ENCODE measurements at regions not wholly inside any gene's neighbourhood (a gene's known extent, or its start where the extent isn't known, plus 50 kb on each side); places are given as distances from the start of the nearest gene placed in this dataset.

DNA sequence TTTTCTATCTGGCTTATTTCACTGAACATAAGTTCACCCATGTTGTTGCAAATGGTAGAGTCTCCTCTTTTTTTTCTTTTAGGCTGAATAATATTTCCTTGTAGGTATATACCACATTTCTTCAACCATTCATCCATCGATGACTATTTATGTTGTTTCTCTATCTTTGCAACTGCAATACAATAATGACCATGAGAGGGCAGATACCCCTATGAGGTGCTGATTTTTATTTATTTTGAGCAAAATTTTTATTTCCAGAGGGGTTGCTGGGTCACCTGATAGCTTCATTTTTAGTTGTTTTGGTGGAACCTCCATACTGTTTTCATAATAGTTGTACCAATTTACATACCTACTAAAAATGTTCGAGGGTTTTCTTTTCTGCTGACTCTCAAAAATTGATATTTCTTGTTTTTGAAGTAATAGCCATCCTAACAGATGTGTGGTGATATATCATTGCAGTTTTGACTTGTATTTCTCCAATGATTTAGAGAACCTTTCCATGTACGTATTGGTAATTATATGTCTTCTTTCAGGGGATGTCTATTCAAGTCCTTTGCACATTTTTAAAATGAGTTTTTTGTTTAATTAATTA is 1697.0 kb downstream of the PCDH7 start:
- TF ChIP-seq, protein P1, sequence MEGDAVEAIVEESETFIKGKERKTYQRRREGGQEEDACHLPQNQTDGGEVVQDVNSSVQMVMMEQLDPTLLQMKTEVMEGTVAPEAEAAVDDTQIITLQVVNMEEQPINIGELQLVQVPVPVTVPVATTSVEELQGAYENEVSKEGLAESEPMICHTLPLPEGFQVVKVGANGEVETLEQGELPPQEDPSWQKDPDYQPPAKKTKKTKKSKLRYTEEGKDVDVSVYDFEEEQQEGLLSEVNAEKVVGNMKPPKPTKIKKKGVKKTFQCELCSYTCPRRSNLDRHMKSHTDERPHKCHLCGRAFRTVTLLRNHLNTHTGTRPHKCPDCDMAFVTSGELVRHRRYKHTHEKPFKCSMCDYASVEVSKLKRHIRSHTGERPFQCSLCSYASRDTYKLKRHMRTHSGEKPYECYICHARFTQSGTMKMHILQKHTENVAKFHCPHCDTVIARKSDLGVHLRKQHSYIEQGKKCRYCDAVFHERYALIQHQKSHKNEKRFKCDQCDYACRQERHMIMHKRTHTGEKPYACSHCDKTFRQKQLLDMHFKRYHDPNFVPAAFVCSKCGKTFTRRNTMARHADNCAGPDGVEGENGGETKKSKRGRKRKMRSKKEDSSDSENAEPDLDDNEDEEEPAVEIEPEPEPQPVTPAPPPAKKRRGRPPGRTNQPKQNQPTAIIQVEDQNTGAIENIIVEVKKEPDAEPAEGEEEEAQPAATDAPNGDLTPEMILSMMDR (IDR thresholded peaks at IDR 0.05; ENCODE audit: control insufficient read depth, extremely low read depth, insufficient read depth): no peak
- no peak for DNase-seq (ENCODE audit: low read depth)
- H3K4me3 ChIP-seq (ENCODE audit: low read depth, low read length): no peak overlapping the region

DNA sequence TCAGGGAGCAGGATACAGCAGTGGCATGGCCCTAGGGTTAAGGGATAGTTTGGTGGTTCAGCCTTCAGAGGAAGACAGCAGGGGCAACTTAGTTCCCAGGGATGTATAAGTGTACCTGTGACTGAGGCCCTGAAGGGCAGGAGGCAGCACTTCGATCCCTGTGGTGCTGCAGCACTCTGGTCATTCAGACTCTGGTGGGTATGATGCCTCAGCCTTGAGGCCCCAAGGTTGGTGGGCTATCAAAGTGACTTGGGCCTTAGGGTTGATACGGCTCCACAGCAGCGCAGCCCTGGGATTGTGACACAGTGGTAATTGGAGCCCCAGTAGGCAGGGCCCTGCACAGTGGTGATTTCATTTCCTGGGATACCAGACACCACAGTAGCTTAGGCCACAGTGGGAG is 1703.1 kb downstream of the PCDH7 start:
- TF ChIP-seq, protein P1 (IDR thresholded peaks at IDR 0.05; ENCODE audit: control insufficient read depth, extremely low read depth, insufficient read depth): no peak
- H3K4me3 ChIP-seq (ENCODE audit: low read depth, low read length): no peak overlapping the region
- no peak for DNase-seq (ENCODE audit: low read depth)

DNA sequence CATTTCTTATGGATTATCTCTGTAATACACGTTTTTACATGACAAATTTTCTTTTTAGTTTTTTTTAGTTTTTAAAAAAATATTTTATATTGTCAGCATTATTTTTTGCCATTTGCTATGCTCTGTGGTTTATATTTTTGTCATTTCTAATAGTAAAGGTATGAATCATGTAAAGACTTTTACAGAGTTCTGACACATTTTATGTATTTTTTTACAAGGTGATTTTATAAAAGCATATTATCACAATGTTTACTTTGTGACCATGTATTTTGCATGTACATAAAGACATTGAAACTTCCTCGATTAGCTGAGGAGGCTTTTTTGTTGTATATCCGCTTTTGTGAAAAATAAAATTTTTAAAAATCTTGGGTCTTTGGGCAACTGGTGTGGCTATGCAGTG is 1705.1 kb downstream of the PCDH7 start:
- TF ChIP-seq, protein P1 (IDR thresholded peaks at IDR 0.05; ENCODE audit: control insufficient read depth, extremely low read depth, insufficient read depth): no peak
- no peak for DNase-seq (ENCODE audit: low read depth)
- no peak overlapping the region for H3K4me3 ChIP-seq (ENCODE audit: low read depth, low read length)

DNA sequence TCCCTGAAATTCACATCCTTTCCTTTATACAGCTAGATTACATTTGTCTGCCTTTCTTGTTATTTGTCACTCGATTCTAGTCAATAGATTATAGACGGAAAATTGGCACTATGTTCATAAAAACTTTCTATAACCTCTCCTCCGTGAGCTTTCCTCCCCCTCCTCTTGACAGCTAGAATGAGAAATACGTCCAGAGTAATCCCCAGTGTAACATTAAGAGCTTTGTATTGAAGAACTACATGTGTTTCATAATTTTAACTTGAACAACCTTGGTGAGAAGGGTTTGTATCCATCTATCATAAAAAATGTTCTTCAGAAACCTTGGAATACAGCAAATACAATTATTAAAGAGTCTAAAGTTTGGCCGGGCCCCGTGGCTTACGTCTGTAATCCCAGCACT is 1707.4 kb downstream of the PCDH7 start:
- H3K4me3 ChIP-seq (ENCODE audit: low read depth, low read length): no peak overlapping the region
- TF ChIP-seq, protein P1 (IDR thresholded peaks at IDR 0.05; ENCODE audit: control insufficient read depth, extremely low read depth, insufficient read depth): no peak
- no peak for DNase-seq (ENCODE audit: low read depth)

DNA sequence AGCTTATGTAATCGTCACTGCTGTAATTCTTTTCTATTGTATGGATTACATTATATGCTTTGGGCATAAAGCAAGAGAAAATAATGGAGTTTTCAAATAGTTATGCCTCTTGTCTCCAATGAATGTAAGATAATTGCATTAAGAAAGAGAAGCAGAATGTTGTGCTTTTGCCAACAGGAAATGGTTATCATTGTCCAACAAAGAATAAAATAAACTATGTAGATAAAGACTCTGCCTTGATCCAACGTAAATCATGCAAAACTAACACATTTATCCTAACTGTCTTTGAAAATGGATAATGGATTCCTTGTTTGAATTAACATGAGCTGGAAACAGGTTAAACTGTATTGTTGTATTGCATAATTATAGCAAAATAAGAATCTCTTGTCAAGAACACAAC is 1709.0 kb downstream of the PCDH7 start:
- TF ChIP-seq, protein P1 (IDR thresholded peaks at IDR 0.05; ENCODE audit: control insufficient read depth, extremely low read depth, insufficient read depth): no peak
- no peak for DNase-seq (ENCODE audit: low read depth)
- H3K4me3 ChIP-seq (ENCODE audit: low read depth, low read length): no peak overlapping the region

DNA sequence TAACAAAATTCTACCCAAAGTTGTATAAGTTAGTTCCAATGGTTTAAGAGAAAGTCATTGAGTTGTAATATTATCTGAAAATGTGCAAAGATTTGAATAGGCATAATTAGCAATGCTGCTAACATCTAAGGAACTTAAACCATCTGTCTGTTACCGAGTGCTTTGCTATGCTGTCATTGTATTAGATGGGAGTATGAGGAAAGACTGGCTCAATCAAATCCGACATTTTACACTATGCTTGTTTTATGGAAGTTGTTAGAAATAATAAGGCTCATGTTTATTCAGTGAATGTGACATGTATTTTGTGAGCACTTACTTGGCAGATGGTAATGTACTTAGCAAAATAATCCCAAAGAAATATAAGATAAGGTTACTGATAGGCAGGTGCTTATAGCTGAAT is 1715.1 kb downstream of the PCDH7 start:
- TF ChIP-seq, protein P1 (IDR thresholded peaks at IDR 0.05; ENCODE audit: control insufficient read depth, extremely low read depth, insufficient read depth): no peak
- no peak overlapping the region for H3K4me3 ChIP-seq (ENCODE audit: low read depth, low read length)
- no peak for DNase-seq (ENCODE audit: low read depth)

DNA sequence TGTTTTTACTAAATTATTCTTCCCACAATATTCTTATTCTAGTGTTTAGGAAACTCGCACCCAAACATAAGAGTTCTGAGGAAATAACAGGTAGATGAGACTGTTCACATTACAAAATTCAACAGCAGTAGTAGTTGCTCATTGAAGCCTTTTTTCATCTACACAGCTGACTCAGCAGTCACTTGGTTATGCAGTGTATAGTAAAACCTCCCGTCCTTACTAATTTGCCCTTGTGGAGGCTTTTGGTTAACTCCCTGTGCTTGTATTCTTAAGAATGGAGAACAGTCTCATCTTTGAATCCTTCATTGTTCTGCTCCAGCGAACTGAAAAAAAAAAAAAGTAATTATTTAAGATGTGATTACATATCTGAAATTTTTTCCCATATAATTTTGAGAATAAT is 1716.6 kb downstream of the PCDH7 start:
- no peak for DNase-seq (ENCODE audit: low read depth)
- TF ChIP-seq, protein P1 (IDR thresholded peaks at IDR 0.05; ENCODE audit: control insufficient read depth, extremely low read depth, insufficient read depth): no peak
- H3K4me3 ChIP-seq (ENCODE audit: low read depth, low read length): no peak overlapping the region

Measured in LNCaP clone FGC (cell line).